ENCODE measurements at regions not wholly inside any gene's neighbourhood (a gene's known extent, or its start where the extent isn't known, plus 50 kb on each side); places are given as distances from the start of the nearest gene placed in this dataset.

DNA sequence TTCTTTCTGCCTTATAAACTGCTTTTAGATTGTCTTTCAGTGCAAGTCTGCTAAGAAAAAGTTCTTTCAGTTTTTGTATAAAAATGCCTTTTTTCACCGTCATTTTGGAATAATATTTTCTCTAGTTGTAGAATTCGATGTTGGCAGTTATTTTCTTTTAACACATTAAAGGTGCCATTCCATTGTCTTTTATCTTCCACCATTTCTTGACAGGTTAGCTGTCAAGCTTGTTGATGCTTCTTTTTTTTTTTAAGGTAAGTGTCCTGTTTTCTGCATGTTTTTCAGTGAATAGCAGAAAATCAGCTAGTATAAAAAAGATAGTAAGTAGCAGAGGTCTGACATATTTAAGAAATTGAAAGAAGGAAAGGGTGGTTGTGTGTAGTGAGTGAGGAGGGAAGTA lies 118.5 kb upstream of the NPFFR2 start:
- TF ChIP-seq POLR2A (IDR thresholded peaks at IDR 0.05; ENCODE audit: low read length) (no peak), GATA1 (IDR thresholded peaks at IDR 0.05; ENCODE audit: low read depth, low read length) (no peak)
